ENCODE measurements at regions not wholly inside any gene's neighbourhood (a gene's known extent, or its start where the extent isn't known, plus 50 kb on each side); places are given as distances from the start of the nearest gene placed in this dataset.

GRCh38 chr3:197446700-197447056 is 109.1 kb downstream of the BDH1 start:
- no peaks in the 10 kb centered on the region for H3K36me3 ChIP-seq (ENCODE audit: control insufficient read depth in 2 of 2, insufficient read depth in 1 of 2, low read length in 2 of 2)
- ChIA-PET POLR2A (no interaction called here), CTCF (no interaction called here)
- H3K27ac ChIP-seq (ENCODE audit: extremely low read depth, low read depth, low read length): no peak overlapping the region
- no peak overlapping the region for H3K4me3 ChIP-seq (ENCODE audit: low read depth, low read length)
- no peaks in the 10 kb centered on the region for H3K9me3 ChIP-seq (ENCODE audit: control insufficient read depth, insufficient read depth, low read depth, low read length)
- H3K4me1 ChIP-seq (ENCODE audit: control insufficient read depth, insufficient read depth, low read length): no peaks in the 10 kb centered on the region
- no peak for TF ChIP-seq ZNF488 (tag by site-specific recombination; IDR thresholded peaks at IDR 0.05)
- no peak for TF ChIP-seq ZNF664 (tag by site-specific recombination; IDR thresholded peaks at IDR 0.05)
- TF ChIP-seq ZNF19 (tag by site-specific recombination; IDR thresholded peaks at IDR 0.05; ENCODE audit: low read depth): no peak
- TF ChIP-seq ZNF121 (tag by site-specific recombination; IDR thresholded peaks at IDR 0.05): no peak
- no peak for TF ChIP-seq ZFP37 (tag by site-specific recombination; IDR thresholded peaks at IDR 0.05)
- no peak for TF ChIP-seq ZBTB17 (tag by site-specific recombination; IDR thresholded peaks at IDR 0.05)
- no peak for TF ChIP-seq ZNF26 (tag by site-specific recombination; IDR thresholded peaks at IDR 0.05)
- no peak for TF ChIP-seq ZNF747 (tag by site-specific recombination; IDR thresholded peaks at IDR 0.05)
- no peak for TF ChIP-seq ZNF311 (tag by site-specific recombination; IDR thresholded peaks at IDR 0.05; ENCODE audit: borderline replicate concordance)
- no peak for TF ChIP-seq ZNF660 (tag by site-specific recombination; IDR thresholded peaks at IDR 0.05)
- no peak for TF ChIP-seq ZNF701 (tag by site-specific recombination; IDR thresholded peaks at IDR 0.05)
- no peak for TF ChIP-seq KLF17 (tag by site-specific recombination; IDR thresholded peaks at IDR 0.05)
- no peak for TF ChIP-seq ZNF138 (tag by site-specific recombination; IDR thresholded peaks at IDR 0.05; ENCODE audit: borderline replicate concordance)
- TF ChIP-seq ZNF623 (tag by site-specific recombination; IDR thresholded peaks at IDR 0.05): no peak
- TF ChIP-seq ZNF394 (tag by site-specific recombination; IDR thresholded peaks at IDR 0.05; ENCODE audit: borderline replicate concordance): no peak
- TF ChIP-seq SP7 (tag by site-specific recombination; IDR thresholded peaks at IDR 0.05): no peak

- Histone ChIP-seq H3K27ac (ENCODE audit: extremely low read depth, low read depth, low read length) (no peak overlapping the region), H3K4me3 (ENCODE audit: low read depth, low read length) (no peak overlapping the region), H3K4me1 (ENCODE audit: control insufficient read depth, insufficient read depth, low read length) (no peaks in the 10 kb centered on the region), H3K9me3 (ENCODE audit: control insufficient read depth, insufficient read depth, low read depth, low read length) (no peaks in the 10 kb centered on the region), H3K36me3 (ENCODE audit: control insufficient read depth in 2 of 2, insufficient read depth in 1 of 2, low read length in 2 of 2) (no peaks in the 10 kb centered on the region)
- CTCF ChIA-PET: no interaction called here
- POLR2A ChIA-PET: no interaction called here
- TF ChIP-seq KLF16 (tag by site-specific recombination; IDR thresholded peaks at IDR 0.05) (no peak), INSM2 (tag by site-specific recombination; IDR thresholded peaks at IDR 0.05) (no peak), TCF7L2 (IDR thresholded peaks at IDR 0.05; ENCODE audit: borderline replicate concordance, low read depth, low read length) (no peak), TRIM28 (IDR thresholded peaks at IDR 0.05; ENCODE audit: borderline replicate concordance, low read length) (no peak), ZNF558 (tag by site-specific recombination; IDR thresholded peaks at IDR 0.05) (no peak), ZNF843 (tag by site-specific recombination; IDR thresholded peaks at IDR 0.05) (no peak), ZNF645 (tag by site-specific recombination; IDR thresholded peaks at IDR 0.05) (no peak), ZSCAN30 (tag by site-specific recombination; IDR thresholded peaks at IDR 0.05) (no peak), ZNF433 (tag by site-specific recombination; IDR thresholded peaks at IDR 0.05; ENCODE audit: low read depth) (no peak), ZNF624 (tag by site-specific recombination; IDR thresholded peaks at IDR 0.05) (no peak), PRDM1 (tag by site-specific recombination; IDR thresholded peaks at IDR 0.05) (no peak), ZNF510 (tag by site-specific recombination; IDR thresholded peaks at IDR 0.05; ENCODE audit: insufficient replicate concordance) (no peak), ZSCAN18 (tag by site-specific recombination; IDR thresholded peaks at IDR 0.05) (no peak)
Observed at GRCh38 chr3:197445896-197446699, 109.7 kb downstream of the BDH1 start.
